ENCODE measurements at regions not wholly inside any gene's neighbourhood (a gene's known extent, or its start where the extent isn't known, plus 50 kb on each side); places are given as distances from the start of the nearest gene placed in this dataset.

GRCh38 chr14:65936342-65936975 lies 523.9 kb downstream of the FUT8 start:
- H3K4me1 ChIP-seq (ENCODE audit: control insufficient read depth in 2 of 2, insufficient read depth in 2 of 2, low read length in 1 of 2), result no peaks in the 10 kb centered on the region
- H3K27me3 ChIP-seq (ENCODE audit: control insufficient read depth in 1 of 2, insufficient read depth in 2 of 2, low read length in 2 of 2), result no peaks in the 10 kb centered on the region
- no peaks in the 10 kb centered on the region for H3K36me3 ChIP-seq (ENCODE audit: control insufficient read depth in 2 of 2, insufficient read depth in 2 of 2, low read length in 1 of 2)
- no peaks in the 10 kb centered on the region for H3K9me3 ChIP-seq (ENCODE audit: control insufficient read depth in 2 of 2, insufficient read depth in 1 of 2, low read depth in 1 of 2, low read length in 1 of 2)
- no peak overlapping the region for H3K4me3 ChIP-seq (ENCODE audit: low read depth in 1 of 2, low read length in 2 of 2)
- H3K27ac ChIP-seq (ENCODE audit: low read depth in 2 of 2, low read length in 1 of 2), result no peak overlapping the region
- 64 to 67% methylated on average over 3 of the region's 3 CpGs for WGBS, 2 donors

GRCh38 chr14:65937079-65937959 lies 524.8 kb downstream of the FUT8 start:
- Histone ChIP-seq H3K4me3 (ENCODE audit: low read depth in 1 of 2, low read length in 2 of 2) (no peak overlapping the region), H3K27me3 (ENCODE audit: control insufficient read depth in 1 of 2, insufficient read depth in 2 of 2, low read length in 2 of 2) (no peaks in the 10 kb centered on the region), H3K36me3 (ENCODE audit: control insufficient read depth in 2 of 2, insufficient read depth in 2 of 2, low read length in 1 of 2) (no peaks in the 10 kb centered on the region), H3K27ac (ENCODE audit: low read depth in 2 of 2, low read length in 1 of 2) (no peak overlapping the region), H3K9me3 (ENCODE audit: control insufficient read depth in 2 of 2, insufficient read depth in 1 of 2, low read depth in 1 of 2, low read length in 1 of 2) (no peaks in the 10 kb centered on the region), H3K4me1 (ENCODE audit: control insufficient read depth in 2 of 2, insufficient read depth in 2 of 2, low read length in 1 of 2) (no peaks in the 10 kb centered on the region)
- WGBS, 2 donors, result 83 to 84% methylated on average over 8 of the region's 8 CpGs

- Histone ChIP-seq H3K4me1 (ENCODE audit: control insufficient read depth in 2 of 2, insufficient read depth in 2 of 2, low read length in 1 of 2) (no peaks in the 10 kb centered on the region), H3K27me3 (ENCODE audit: control insufficient read depth in 1 of 2, insufficient read depth in 2 of 2, low read length in 2 of 2) (no peaks in the 10 kb centered on the region), H3K4me3 (ENCODE audit: low read depth in 1 of 2, low read length in 2 of 2) (no peak overlapping the region), H3K9me3 (ENCODE audit: control insufficient read depth in 2 of 2, insufficient read depth in 1 of 2, low read depth in 1 of 2, low read length in 1 of 2) (no peaks in the 10 kb centered on the region), H3K27ac (ENCODE audit: low read depth in 2 of 2, low read length in 1 of 2) (no peak overlapping the region), H3K36me3 (ENCODE audit: control insufficient read depth in 2 of 2, insufficient read depth in 2 of 2, low read length in 1 of 2) (no peaks in the 10 kb centered on the region)
Observed at GRCh38 chr14:65937960-65938316, 525.4 kb downstream of the FUT8 start.

- 73% methylated on average over 2 of the region's 2 CpGs for WGBS, 2 donors
- Histone ChIP-seq H3K4me1 (ENCODE audit: control insufficient read depth in 2 of 2, insufficient read depth in 2 of 2, low read length in 1 of 2) (no peaks in the 10 kb centered on the region), H3K27ac (ENCODE audit: low read depth in 2 of 2, low read length in 1 of 2) (no peak overlapping the region), H3K9me3 (ENCODE audit: control insufficient read depth in 2 of 2, insufficient read depth in 1 of 2, low read depth in 1 of 2, low read length in 1 of 2) (no peaks in the 10 kb centered on the region), H3K4me3 (ENCODE audit: low read depth in 1 of 2, low read length in 2 of 2) (no peak overlapping the region), H3K27me3 (ENCODE audit: control insufficient read depth in 1 of 2, insufficient read depth in 2 of 2, low read length in 2 of 2) (no peaks in the 10 kb centered on the region), H3K36me3 (ENCODE audit: control insufficient read depth in 2 of 2, insufficient read depth in 2 of 2, low read length in 1 of 2) (no peaks in the 10 kb centered on the region)
Observed at GRCh38 chr14:65938738-65939137, 526.2 kb downstream of the FUT8 start.

- no peak overlapping the region for H3K27ac ChIP-seq (ENCODE audit: low read depth in 2 of 2, low read length in 1 of 2)
- H3K4me3 ChIP-seq (ENCODE audit: low read depth in 1 of 2, low read length in 2 of 2), result no peak overlapping the region
- H3K4me1 ChIP-seq (ENCODE audit: control insufficient read depth in 2 of 2, insufficient read depth in 2 of 2, low read length in 1 of 2), result no peaks in the 10 kb centered on the region
- WGBS, 2 donors, result 94 to 95% methylated on average over 1 of the region's 1 CpG
- no peaks in the 10 kb centered on the region for H3K36me3 ChIP-seq (ENCODE audit: control insufficient read depth in 2 of 2, insufficient read depth in 2 of 2, low read length in 1 of 2)
- H3K9me3 ChIP-seq (ENCODE audit: control insufficient read depth in 2 of 2, insufficient read depth in 1 of 2, low read depth in 1 of 2, low read length in 1 of 2), result no peaks in the 10 kb centered on the region
- no peaks in the 10 kb centered on the region for H3K27me3 ChIP-seq (ENCODE audit: control insufficient read depth in 1 of 2, insufficient read depth in 2 of 2, low read length in 2 of 2)
Observed at GRCh38 chr14:65939184-65939583, 526.7 kb downstream of the FUT8 start.

- Histone ChIP-seq H3K9me3 (ENCODE audit: control insufficient read depth in 2 of 2, insufficient read depth in 1 of 2, low read depth in 1 of 2, low read length in 1 of 2) (no peaks in the 10 kb centered on the region), H3K4me3 (ENCODE audit: low read depth in 1 of 2, low read length in 2 of 2) (no peak overlapping the region), H3K36me3 (ENCODE audit: control insufficient read depth in 2 of 2, insufficient read depth in 2 of 2, low read length in 1 of 2) (no peaks in the 10 kb centered on the region), H3K4me1 (ENCODE audit: control insufficient read depth in 2 of 2, insufficient read depth in 2 of 2, low read length in 1 of 2) (no peaks in the 10 kb centered on the region), H3K27ac (ENCODE audit: low read depth in 2 of 2, low read length in 1 of 2) (no peak overlapping the region), H3K27me3 (ENCODE audit: control insufficient read depth in 1 of 2, insufficient read depth in 2 of 2, low read length in 2 of 2) (no peaks in the 10 kb centered on the region)
- WGBS, 2 donors, result 80 to 85% methylated on average over 9 of the region's 9 CpGs
Observed at GRCh38 chr14:65940056-65940735, 527.7 kb downstream of the FUT8 start.

- no peaks in the 10 kb centered on the region for H3K4me1 ChIP-seq (ENCODE audit: control insufficient read depth in 2 of 2, insufficient read depth in 2 of 2, low read length in 1 of 2)
- WGBS, 2 donors, result 57 to 64% methylated on average over 4 of the region's 4 CpGs
- no peaks in the 10 kb centered on the region for H3K36me3 ChIP-seq (ENCODE audit: control insufficient read depth in 2 of 2, insufficient read depth in 2 of 2, low read length in 1 of 2)
- no peaks in the 10 kb centered on the region for H3K9me3 ChIP-seq (ENCODE audit: control insufficient read depth in 2 of 2, insufficient read depth in 1 of 2, low read depth in 1 of 2, low read length in 1 of 2)
- no peaks in the 10 kb centered on the region for H3K27me3 ChIP-seq (ENCODE audit: control insufficient read depth in 1 of 2, insufficient read depth in 2 of 2, low read length in 2 of 2)
- no peak overlapping the region for H3K4me3 ChIP-seq (ENCODE audit: low read depth in 1 of 2, low read length in 2 of 2)
- H3K27ac ChIP-seq (ENCODE audit: low read depth in 2 of 2, low read length in 1 of 2), result no peak overlapping the region
Observed at GRCh38 chr14:65941091-65941490, 528.6 kb downstream of the FUT8 start.

GRCh38 chr14:65943150-65943549 lies 530.6 kb downstream of the FUT8 start:
- Histone ChIP-seq H3K9me3 (ENCODE audit: control insufficient read depth in 2 of 2, insufficient read depth in 1 of 2, low read depth in 1 of 2, low read length in 1 of 2) (no peaks in the 10 kb centered on the region), H3K27me3 (ENCODE audit: control insufficient read depth in 1 of 2, insufficient read depth in 2 of 2, low read length in 2 of 2) (no peaks in the 10 kb centered on the region), H3K4me1 (ENCODE audit: control insufficient read depth in 2 of 2, insufficient read depth in 2 of 2, low read length in 1 of 2) (no peaks in the 10 kb centered on the region), H3K27ac (ENCODE audit: low read depth in 2 of 2, low read length in 1 of 2) (no peak overlapping the region), H3K4me3 (ENCODE audit: low read depth in 1 of 2, low read length in 2 of 2) (no peak overlapping the region), H3K36me3 (ENCODE audit: control insufficient read depth in 2 of 2, insufficient read depth in 2 of 2, low read length in 1 of 2) (no peaks in the 10 kb centered on the region)

GRCh38 chr14:65943916-65944410 lies 531.4 kb downstream of the FUT8 start:
- no peak overlapping the region for H3K27ac ChIP-seq (ENCODE audit: low read depth in 2 of 2, low read length in 1 of 2)
- no peaks in the 10 kb centered on the region for H3K9me3 ChIP-seq (ENCODE audit: control insufficient read depth in 2 of 2, insufficient read depth in 1 of 2, low read depth in 1 of 2, low read length in 1 of 2)
- H3K27me3 ChIP-seq (ENCODE audit: control insufficient read depth in 1 of 2, insufficient read depth in 2 of 2, low read length in 2 of 2), result no peaks in the 10 kb centered on the region
- no peak overlapping the region for H3K4me3 ChIP-seq (ENCODE audit: low read depth in 1 of 2, low read length in 2 of 2)
- no peaks in the 10 kb centered on the region for H3K36me3 ChIP-seq (ENCODE audit: control insufficient read depth in 2 of 2, insufficient read depth in 2 of 2, low read length in 1 of 2)
- no peaks in the 10 kb centered on the region for H3K4me1 ChIP-seq (ENCODE audit: control insufficient read depth in 2 of 2, insufficient read depth in 2 of 2, low read length in 1 of 2)
- WGBS, 2 donors, result 87 to 93% methylated on average over 5 of the region's 5 CpGs

Measured in esophagus (tissue), 2 donors.